ENCODE measurements at regions not wholly inside any gene's neighbourhood (a gene's known extent, or its start where the extent isn't known, plus 50 kb on each side); places are given as distances from the start of the nearest gene placed in this dataset.

DNA sequence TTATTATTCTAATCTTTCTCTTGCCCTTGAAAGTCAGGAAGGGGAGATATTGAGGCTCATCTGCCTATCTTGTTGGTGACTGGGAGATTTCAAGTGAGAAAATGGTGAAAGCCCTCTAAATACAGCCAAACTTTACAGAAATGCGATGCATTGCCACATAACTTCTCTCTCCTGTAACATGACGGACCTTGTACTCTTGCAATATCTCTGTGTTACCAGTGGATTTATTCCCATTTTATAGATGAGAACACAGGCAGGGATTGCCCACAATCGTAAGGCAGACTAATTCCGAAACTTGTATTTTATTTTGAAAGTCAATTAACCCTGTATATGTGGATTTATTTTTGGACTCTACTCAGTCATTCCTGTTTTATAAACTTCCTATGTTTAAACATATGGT, 57.3 kb upstream of the MPP7 start:
- H3K27me3 ChIP-seq (replicated peaks in 1 of 2; ENCODE audit: control insufficient read depth in 2 of 2, insufficient read depth in 2 of 2, low read length in 1 of 2), result no peaks in the 10 kb centered on the region
- no peak overlapping the region for H2AFZ ChIP-seq (ENCODE audit: control insufficient read depth, low read depth, low read length)
- H3K4me1 ChIP-seq (ENCODE audit: control insufficient read depth, insufficient read depth, low read length), result no peaks in the 10 kb centered on the region
- no peaks in the 10 kb centered on the region for H3K36me3 ChIP-seq (ENCODE audit: control insufficient read depth in 2 of 2, insufficient read depth in 2 of 2, low read length in 1 of 2)
- CTCF ChIA-PET, result no interaction called here
- TF ChIP-seq BHLHE40 (IDR thresholded peaks at IDR 0.05; ENCODE audit: borderline replicate concordance in 1 of 2, low read depth in 2 of 2, low read length in 1 of 2) (no peak), SUPT20H (IDR thresholded peaks at IDR 0.05; ENCODE audit: borderline replicate concordance, control insufficient read depth, low read depth, low read length) (no peak), MTA3 (IDR thresholded peaks at IDR 0.05; ENCODE audit: borderline replicate concordance, low read length) (no peak)
- intact Hi-C loops (cut with micrococcal nuclease; ENCODE audit: unreplicated experiment) (no loop called here), in situ Hi-C loops (cut with MboI) (no loop called here)
- SMC1A ChIA-PET (ENCODE audit: uncharacterized antibody, unreplicated experiment), result no interaction called here
- H3K9ac ChIP-seq (ENCODE audit: control insufficient read depth, insufficient read depth, low read length), result no peak overlapping the region
- H3K4me3 ChIP-seq, result no peak overlapping the region
- H3K27ac ChIP-seq (ENCODE audit: control insufficient read depth, insufficient read depth), result no peak overlapping the region
- H3K9me3 ChIP-seq (replicated peaks; ENCODE audit: control insufficient read depth, insufficient read depth, low read length), result no peaks in the 10 kb centered on the region
- ATAC-seq (no peak), FAIRE-seq (no peak), DNase-seq (ENCODE audit: low read depth, low spot score) (no peak)
- H4K20me1 ChIP-seq (ENCODE audit: control insufficient read depth, insufficient read depth), result no peaks in the 10 kb centered on the region
- no peaks in the 10 kb centered on the region for H3K79me2 ChIP-seq (ENCODE audit: control insufficient read depth, insufficient read depth, low read length)
- POLR2A ChIA-PET, result no interaction called here
- no peak overlapping the region for H3K4me2 ChIP-seq (ENCODE audit: control insufficient read depth, insufficient read depth)
- no TSS peak for BruUV-seq (replicated peaks)
- 55% methylated on average over 4 of the region's 4 CpGs for WGBS (ENCODE audit: insufficient coverage, insufficient replicate concordance, low lambda C conversion rate, missing lambda C conversion rate)
- RAD21 ChIA-PET (ENCODE audit: unreplicated experiment), result no interaction called here

DNA sequence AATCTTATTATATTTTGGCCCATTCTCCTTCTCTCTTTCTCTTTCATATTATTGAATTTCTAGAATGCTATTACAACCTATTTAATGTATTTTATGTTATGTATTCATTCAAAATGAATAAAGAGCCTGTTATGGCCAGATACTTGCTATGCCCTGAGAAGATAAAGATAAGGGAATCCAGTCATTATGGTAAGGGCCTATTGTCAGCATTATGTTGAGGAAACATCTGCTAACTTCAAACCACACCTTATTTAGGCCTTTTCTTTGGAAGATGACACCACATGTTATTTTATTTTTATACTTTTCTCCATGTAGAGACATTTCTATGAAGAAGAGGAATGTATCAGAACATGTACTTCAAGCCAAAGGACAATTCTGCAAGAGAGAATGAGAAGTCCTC, 60.5 kb upstream of the MPP7 start:
- no peak for DNase-seq (ENCODE audit: low read depth, low spot score)
- no peak overlapping the region for H2AFZ ChIP-seq (ENCODE audit: control insufficient read depth, low read depth, low read length)
- no peak overlapping the region for H3K4me2 ChIP-seq (ENCODE audit: control insufficient read depth, insufficient read depth)
- no peaks in the 10 kb centered on the region for H3K36me3 ChIP-seq (ENCODE audit: control insufficient read depth in 2 of 2, insufficient read depth in 2 of 2, low read length in 1 of 2)
- POLR2A ChIA-PET, result no interaction called here
- intact Hi-C loops (cut with micrococcal nuclease; ENCODE audit: unreplicated experiment) (no loop called here), in situ Hi-C loops (cut with MboI) (no loop called here)
- no peaks in the 10 kb centered on the region for H3K27me3 ChIP-seq (replicated peaks in 1 of 2; ENCODE audit: control insufficient read depth in 2 of 2, insufficient read depth in 2 of 2, low read length in 1 of 2)
- no TSS peak for BruUV-seq (replicated peaks)
- H3K9ac ChIP-seq (ENCODE audit: control insufficient read depth, insufficient read depth, low read length), result no peak overlapping the region
- H4K20me1 ChIP-seq (ENCODE audit: control insufficient read depth, insufficient read depth), result no peaks in the 10 kb centered on the region
- ATAC-seq, result no peak
- H3K4me3 ChIP-seq, result no peak overlapping the region
- SMC1A ChIA-PET (ENCODE audit: uncharacterized antibody, unreplicated experiment), result no interaction called here
- no peak overlapping the region for H3K27ac ChIP-seq (ENCODE audit: control insufficient read depth, insufficient read depth)
- RAD21 ChIA-PET (ENCODE audit: unreplicated experiment), result no interaction called here
- FAIRE-seq, result no peak
- H3K79me2 ChIP-seq (ENCODE audit: control insufficient read depth, insufficient read depth, low read length), result no peaks in the 10 kb centered on the region
- CTCF ChIA-PET, result no interaction called here
- H3K9me3 ChIP-seq (replicated peaks; ENCODE audit: control insufficient read depth, insufficient read depth, low read length), result no peaks in the 10 kb centered on the region
- peaks cover 7% of the 10 kb centered on the region; the same call in 1 of the 2 replicates for H3K4me1 ChIP-seq (ENCODE audit: control insufficient read depth, insufficient read depth, low read length)
- TF ChIP-seq, protein P1, sequence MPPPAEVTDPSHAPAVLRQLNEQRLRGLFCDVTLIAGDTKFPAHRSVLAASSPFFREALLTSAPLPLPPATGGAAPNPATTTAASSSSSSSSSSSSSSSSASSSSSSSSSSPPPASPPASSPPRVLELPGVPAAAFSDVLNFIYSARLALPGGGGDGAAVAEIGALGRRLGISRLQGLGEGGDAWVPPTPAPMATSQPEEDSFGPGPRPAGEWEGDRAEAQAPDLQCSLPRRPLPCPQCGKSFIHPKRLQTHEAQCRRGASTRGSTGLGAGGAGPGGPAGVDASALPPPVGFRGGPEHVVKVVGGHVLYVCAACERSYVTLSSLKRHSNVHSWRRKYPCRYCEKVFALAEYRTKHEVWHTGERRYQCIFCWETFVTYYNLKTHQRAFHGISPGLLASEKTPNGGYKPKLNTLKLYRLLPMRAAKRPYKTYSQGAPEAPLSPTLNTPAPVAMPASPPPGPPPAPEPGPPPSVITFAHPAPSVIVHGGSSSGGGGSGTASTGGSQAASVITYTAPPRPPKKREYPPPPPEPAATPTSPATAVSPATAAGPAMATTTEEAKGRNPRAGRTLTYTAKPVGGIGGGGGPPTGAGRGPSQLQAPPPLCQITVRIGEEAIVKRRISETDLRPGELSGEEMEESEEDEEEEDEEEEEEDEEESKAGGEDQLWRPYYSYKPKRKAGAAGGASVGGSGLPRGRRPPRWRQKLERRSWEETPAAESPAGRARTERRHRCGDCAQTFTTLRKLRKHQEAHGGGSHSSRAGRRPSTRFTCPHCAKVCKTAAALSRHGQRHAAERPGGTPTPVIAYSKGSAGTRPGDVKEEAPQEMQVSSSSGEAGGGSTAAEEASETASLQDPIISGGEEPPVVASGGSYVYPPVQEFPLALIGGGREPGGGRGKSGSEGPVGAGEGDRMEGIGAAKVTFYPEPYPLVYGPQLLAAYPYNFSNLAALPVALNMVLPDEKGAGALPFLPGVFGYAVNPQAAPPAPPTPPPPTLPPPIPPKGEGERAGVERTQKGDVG (CRISPR knock-in tag; IDR thresholded peaks at IDR 0.05), result no peak
- TF ChIP-seq, protein P2, sequence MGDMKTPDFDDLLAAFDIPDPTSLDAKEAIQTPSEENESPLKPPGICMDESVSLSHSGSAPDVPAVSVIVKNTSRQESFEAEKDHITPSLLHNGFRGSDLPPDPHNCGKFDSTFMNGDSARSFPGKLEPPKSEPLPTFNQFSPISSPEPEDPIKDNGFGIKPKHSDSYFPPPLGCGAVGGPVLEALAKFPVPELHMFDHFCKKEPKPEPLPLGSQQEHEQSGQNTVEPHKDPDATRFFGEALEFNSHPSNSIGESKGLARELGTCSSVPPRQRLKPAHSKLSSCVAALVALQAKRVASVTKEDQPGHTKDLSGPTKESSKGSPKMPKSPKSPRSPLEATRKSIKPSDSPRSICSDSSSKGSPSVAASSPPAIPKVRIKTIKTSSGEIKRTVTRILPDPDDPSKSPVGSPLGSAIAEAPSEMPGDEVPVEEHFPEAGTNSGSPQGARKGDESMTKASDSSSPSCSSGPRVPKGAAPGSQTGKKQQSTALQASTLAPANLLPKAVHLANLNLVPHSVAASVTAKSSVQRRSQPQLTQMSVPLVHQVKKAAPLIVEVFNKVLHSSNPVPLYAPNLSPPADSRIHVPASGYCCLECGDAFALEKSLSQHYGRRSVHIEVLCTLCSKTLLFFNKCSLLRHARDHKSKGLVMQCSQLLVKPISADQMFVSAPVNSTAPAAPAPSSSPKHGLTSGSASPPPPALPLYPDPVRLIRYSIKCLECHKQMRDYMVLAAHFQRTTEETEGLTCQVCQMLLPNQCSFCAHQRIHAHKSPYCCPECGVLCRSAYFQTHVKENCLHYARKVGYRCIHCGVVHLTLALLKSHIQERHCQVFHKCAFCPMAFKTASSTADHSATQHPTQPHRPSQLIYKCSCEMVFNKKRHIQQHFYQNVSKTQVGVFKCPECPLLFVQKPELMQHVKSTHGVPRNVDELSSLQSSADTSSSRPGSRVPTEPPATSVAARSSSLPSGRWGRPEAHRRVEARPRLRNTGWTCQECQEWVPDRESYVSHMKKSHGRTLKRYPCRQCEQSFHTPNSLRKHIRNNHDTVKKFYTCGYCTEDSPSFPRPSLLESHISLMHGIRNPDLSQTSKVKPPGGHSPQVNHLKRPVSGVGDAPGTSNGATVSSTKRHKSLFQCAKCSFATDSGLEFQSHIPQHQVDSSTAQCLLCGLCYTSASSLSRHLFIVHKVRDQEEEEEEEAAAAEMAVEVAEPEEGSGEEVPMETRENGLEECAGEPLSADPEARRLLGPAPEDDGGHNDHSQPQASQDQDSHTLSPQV (IDR thresholded peaks at IDR 0.05), result no peak
- TF ChIP-seq CREB1 (IDR thresholded peaks at IDR 0.05; ENCODE audit: low read depth) (no peak), PAX8 (IDR thresholded peaks at IDR 0.05) (no peak), CBFB (IDR thresholded peaks at IDR 0.05; ENCODE audit: low read depth) (no peak)

All from GM12878 (cell line).